GM18519 (cell line): ENCODE measurements at regions not wholly inside any gene's neighbourhood (a gene's known extent, or its start where the extent isn't known, plus 50 kb on each side); places are given as distances from the start of the nearest gene placed in this dataset.

Source experiments
- ATAC-seq: cut with Tn5 transposase; IDR thresholded peaks from one replicate; pipeline ENCODE4 v1.9.1; 2021; ENCODE audit warnings: mild to moderate bottlenecking, moderate library complexity; ENCODE audit not compliant: unreplicated experiment, low FRiP score

GRCh38 chrX:110600745-110601310 lies 194.8 kb downstream of the CHRDL1 start:
- ATAC-seq: no peak

DNA sequence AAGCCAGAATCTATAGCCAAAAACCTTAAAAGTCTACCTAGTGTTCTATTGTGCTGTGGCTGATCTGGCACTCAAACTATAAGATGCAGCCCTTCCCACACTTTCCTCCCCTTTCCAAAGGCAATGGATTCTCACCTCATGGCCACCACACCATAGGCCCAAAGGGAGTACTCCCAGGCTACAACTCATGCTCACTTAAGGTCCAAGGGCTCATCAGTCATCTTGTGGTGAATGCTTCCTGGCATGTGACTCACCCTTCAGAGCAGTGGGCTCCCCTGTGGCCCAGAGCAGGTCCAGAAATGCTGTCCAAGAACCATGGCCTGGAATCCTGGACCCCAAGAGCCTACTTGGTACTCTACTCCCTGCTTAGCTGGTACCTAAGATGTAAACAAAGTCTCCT lies 181.0 kb downstream of the CHRDL1 start:
- no peak for ATAC-seq
